ENCODE measurements at regions not wholly inside any gene's neighbourhood (a gene's known extent, or its start where the extent isn't known, plus 50 kb on each side); places are given as distances from the start of the nearest gene placed in this dataset.

DNA sequence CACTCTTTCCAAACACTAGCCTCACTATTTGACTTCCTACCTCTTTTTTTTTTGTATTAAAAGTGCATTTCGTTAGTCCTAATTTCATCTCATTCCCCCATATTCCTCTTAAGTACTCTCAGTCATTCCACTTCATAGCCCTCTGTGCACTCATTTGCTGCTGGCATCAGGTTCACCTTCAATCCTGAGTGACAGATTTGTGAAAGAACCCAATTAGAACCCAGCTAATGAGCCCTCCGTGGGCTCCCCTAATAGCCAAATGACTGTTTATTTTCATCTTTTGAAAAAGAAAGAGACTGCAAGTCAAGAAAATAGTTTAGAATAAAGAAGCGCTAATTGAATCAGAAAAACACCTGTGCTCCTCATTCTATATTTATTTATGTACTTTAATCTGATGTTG, 512.1 kb upstream of the LRATD1 start:
- TF ChIP-seq POLR2A (IDR thresholded peaks at IDR 0.05) (no peak), EP300 (IDR thresholded peaks at IDR 0.05; ENCODE audit: low read depth) (no peak), CTCF (IDR thresholded peaks at IDR 0.05) (no peak)
